GM23338 (cell line): ENCODE measurements at regions not wholly inside any gene's neighbourhood (a gene's known extent, or its start where the extent isn't known, plus 50 kb on each side); places are given as distances from the start of the nearest gene placed in this dataset.

ENCODE experiments used
- ATAC-seq: fragments of 200-7000 bp; cut with Tn5 transposase; 3 replicates; pipeline ENCODE4 v1.9.1; 2020
- DNase-seq: peaks from one replicate; pipeline ENCODE4 v3.0.0-alpha.2; 2015; ENCODE audit warnings: low spot score
- H2AFZ ChIP-seq: fragments of 200-600 bp; sonication (generic); 2 replicates; pipeline ENCODE4 v1.8.0; 2016; ENCODE audit warnings: antibody characterized with exemption, mild to moderate bottlenecking, moderate library complexity
- H3F3A ChIP-seq: fragments of 200-600 bp; sonication (generic); replicated peaks from 2 replicates; pipeline ENCODE4 v1.8.0; 2017; ENCODE audit warnings: antibody characterized with exemption, mixed run types, low read depth
- H3K27ac ChIP-seq: fragments of 200-600 bp; sonication (generic); 2 replicates; pipeline ENCODE4 v1.6.1; 2016; ENCODE audit warnings: low read depth
- H3K27me3 ChIP-seq: fragments of 200-600 bp; sonication (generic); 2 replicates; pipeline ENCODE4 v1.8.0; 2016; ENCODE audit warnings: mild to moderate bottlenecking, mixed run types, moderate library complexity; ENCODE audit not compliant: insufficient read depth
- H3K36me3 ChIP-seq: fragments of 200-600 bp; sonication (generic); 2 replicates; pipeline ENCODE4 v1.8.0; 2016; ENCODE audit warnings: mild to moderate bottlenecking; ENCODE audit not compliant: insufficient read depth
- H3K4me1 ChIP-seq: fragments of 200-600 bp; sonication (generic); 2 replicates; pipeline ENCODE4 v1.8.0; 2016; ENCODE audit warnings: mild to moderate bottlenecking, moderate library complexity; ENCODE audit not compliant: insufficient read depth
- H3K4me2 ChIP-seq: fragments of 200-600 bp; sonication (generic); 2 replicates; pipeline ENCODE4 v1.7.1; 2017; ENCODE audit warnings: mixed run types
- H3K4me3 ChIP-seq: fragments of 200-600 bp; sonication (generic); 2 replicates; pipeline ENCODE4 v1.6.1; 2016; ENCODE audit warnings: mixed run types
- H3K79me2 ChIP-seq: fragments of 200-600 bp; sonication (generic); replicated peaks from 2 replicates; pipeline ENCODE4 v1.8.0; 2017; ENCODE audit warnings: mild to moderate bottlenecking; ENCODE audit not compliant: insufficient read depth
- H3K9me2 ChIP-seq: fragments of 200-600 bp; sonication (generic); 2 replicates; pipeline ENCODE4 v1.8.0; 2017; ENCODE audit not compliant: insufficient read depth
- H4K20me1 ChIP-seq: fragments of 200-600 bp; sonication (generic); replicated peaks from 2 replicates; pipeline ENCODE4 v1.8.0; 2017; ENCODE audit warnings: mild to moderate bottlenecking; ENCODE audit not compliant: insufficient read depth
- H3K27ac Mint-ChIP-seq: 2 replicates; pipeline ENCODE4 v1.8.0; 2020; ENCODE audit warnings: inconsistent platforms, mild to moderate bottlenecking, moderate library complexity, mixed read lengths
- H3K27me3 Mint-ChIP-seq: 3 replicates; pipeline ENCODE4 v1.8.0; 2022; ENCODE audit warnings: low read depth, mild to moderate bottlenecking, moderate library complexity, mixed read lengths, inconsistent platforms; ENCODE audit not compliant: insufficient read depth, poor library complexity
- H3K36me3 Mint-ChIP-seq: 3 replicates; pipeline ENCODE4 v1.8.0; 2021; ENCODE audit warnings: low read depth, mild to moderate bottlenecking, inconsistent platforms, moderate library complexity, mixed read lengths
- H3K4me1 Mint-ChIP-seq: 3 replicates; pipeline ENCODE4 v1.8.0; 2020; ENCODE audit warnings: mild to moderate bottlenecking, inconsistent platforms, mixed read lengths
- H3K4me3 Mint-ChIP-seq: 3 replicates; pipeline ENCODE4 v1.8.0; 2021; ENCODE audit warnings: moderate library complexity, mild to moderate bottlenecking, inconsistent platforms, mixed read lengths
- H3K9me3 Mint-ChIP-seq: 3 replicates; pipeline ENCODE4 v1.8.0; 2020; ENCODE audit warnings: moderate library complexity, mild to moderate bottlenecking, inconsistent platforms, mixed read lengths
- CREB1 ChIP-seq: fragments of 250-450 bp; sonication (Bioruptor Pico); IDR thresholded peaks from 2 replicates; pipeline ENCODE4 v1.5.0; 2020; ENCODE audit warnings: low read depth, mild to moderate bottlenecking, moderate library complexity
- CTCF ChIP-seq, 2 experiments: fragments of 200-600 bp in 1 of 2; sonication (generic) in 1 of 2; conservative IDR thresholded peaks; 2 replicates each; pipeline versions ENCODE4 v1.5.1 to v1.6.1; 2016 to 2017; ENCODE audit warnings: antibody characterized with exemption in 2 of 2, low read depth in 2 of 2, mild to moderate bottlenecking in 2 of 2, moderate library complexity in 1 of 2
- ETS1 ChIP-seq: IDR thresholded peaks from 2 replicates; pipeline ENCODE4 v1.6.1; 2016; ENCODE audit warnings: antibody characterized with exemption
- EZH2 ChIP-seq: fragments of 200-600 bp; sonication (generic); IDR thresholded peaks from one replicate; pipeline ENCODE4 v1.8.0; 2017; ENCODE audit warnings: antibody characterized with exemption, mild to moderate bottlenecking, low read depth; ENCODE audit not compliant: unreplicated experiment
- EZH2phosphoT487 ChIP-seq: fragments of 200-600 bp; sonication (generic); IDR thresholded peaks from one replicate; pipeline ENCODE4 v1.8.1; 2018; ENCODE audit warnings: antibody characterized with exemption; ENCODE audit not compliant: unreplicated experiment
- JUNB ChIP-seq: IDR thresholded peaks from one replicate; pipeline ENCODE4 v1.6.1; 2016; ENCODE audit warnings: antibody characterized with exemption; ENCODE audit not compliant: unreplicated experiment
- NANOG ChIP-seq: IDR thresholded peaks from 2 replicates; pipeline ENCODE4 v1.6.1; 2016; ENCODE audit warnings: antibody characterized with exemption, borderline replicate concordance
- POLR2AphosphoS5 ChIP-seq: IDR thresholded peaks from 2 replicates; pipeline ENCODE4 v1.6.1; 2016; ENCODE audit warnings: antibody characterized with exemption, low read depth
- REST ChIP-seq: IDR thresholded peaks from one replicate; pipeline ENCODE4 v1.6.1; 2018; ENCODE audit warnings: antibody characterized with exemption; ENCODE audit not compliant: unreplicated experiment
- STAT1 ChIP-seq: IDR thresholded peaks from one replicate; pipeline ENCODE4 v1.6.1; 2016; ENCODE audit warnings: antibody characterized with exemption; ENCODE audit not compliant: unreplicated experiment
- ZNF114 ChIP-seq: fragments of 250-450 bp; sonication (Bioruptor Pico); IDR thresholded peaks from 2 replicates; pipeline ENCODE4 v1.5.0; 2020; ENCODE audit warnings: mild to moderate bottlenecking, moderate library complexity
- ZNF331 ChIP-seq: fragments of 250-450 bp; sonication (Bioruptor Pico); IDR thresholded peaks from 2 replicates; pipeline ENCODE4 v1.5.0; 2020; ENCODE audit warnings: low read depth, mild to moderate bottlenecking, moderate library complexity
- ZNF462 ChIP-seq: fragments of 250-450 bp; sonication (Bioruptor Pico); IDR thresholded peaks from 2 replicates; pipeline ENCODE4 v1.5.0; 2020; ENCODE audit warnings: mild to moderate bottlenecking, moderate library complexity

- no peaks in the 10 kb centered on the region for H4K20me1 ChIP-seq
- no peaks in the 10 kb centered on the region for H3K79me2 ChIP-seq
- no peaks in the 10 kb centered on the region for H3K36me3 Mint-ChIP-seq
- peaks cover 10% of the 10 kb centered on the region; the same call in 1 of the 2 replicates for H3K4me1 ChIP-seq
- TF ChIP-seq POLR2AphosphoS5 (no peak), CREB1 (no peak), JUNB (no peak), EZH2phosphoT487 (no peak), CTCF (conservative IDR thresholded peaks at IDR 0.05; ENCODE audit: low read depth in 2 of 2) (no peak), ZNF462 (no peak), ZNF114 (CRISPR knock-in tag) (no peak), STAT1 (no peak), NANOG (no peak), ETS1 (no peak), EZH2 (no peak), REST (no peak), ZNF331 (CRISPR knock-in tag) (no peak)
- H3K36me3 ChIP-seq = no peaks in the 10 kb centered on the region
- no peak overlapping the region for H3K4me3 ChIP-seq
- H3K27me3 ChIP-seq = no peaks in the 10 kb centered on the region
- H3K4me3 Mint-ChIP-seq = no peak overlapping the region
- DNase-seq (no peak), ATAC-seq (no peak)
- H3K27ac Mint-ChIP-seq = no peak overlapping the region
- no peak overlapping the region for H3K4me2 ChIP-seq
- H3K4me1 Mint-ChIP-seq = peaks cover 16% of the 10 kb centered on the region; the same call in 2 of the 3 replicates
- no peak overlapping the region for H3K27ac ChIP-seq
- no peak overlapping the region for H2AFZ ChIP-seq
- no peaks in the 10 kb centered on the region for H3K27me3 Mint-ChIP-seq
- no peaks in the 10 kb centered on the region for H3K9me2 ChIP-seq
- H3K9me3 Mint-ChIP-seq = no peaks in the 10 kb centered on the region
- no peaks in the 10 kb centered on the region for H3F3A ChIP-seq
These were observed 499.6 kb upstream of the C1orf87 start for GRCh38 chr1:60573121-60573520.
